Endometrium (tissue), 2 donors: ENCODE measurements at regions not wholly inside any gene's neighbourhood (a gene's known extent, or its start where the extent isn't known, plus 50 kb on each side); places are given as distances from the start of the nearest gene placed in this dataset.

ENCODE experiments used
- FAIRE-seq: peaks from 2 replicates; lab custom pipeline; 2012; peaks lifted over from hg19 to GRCh38; lab: Jason Lieb, UNC
- donor health status: control.
- donor health status: control.

GRCh38 chr17:51487947-51488346 lies 227.6 kb downstream of the UTP18 start:
- FAIRE-seq = no peak

GRCh38 chr17:51491416-51491815 lies 231.1 kb downstream of the UTP18 start:
- no peak for FAIRE-seq

- FAIRE-seq = no peak
Measured at GRCh38 chr17:51493206-51493605, 232.9 kb downstream of the UTP18 start.

GRCh38 chr17:51496378-51496777 lies 236.0 kb downstream of the UTP18 start:
- no peak for FAIRE-seq

- no peak for FAIRE-seq
Measured at GRCh38 chr17:51499897-51500296, 239.6 kb downstream of the UTP18 start.

- FAIRE-seq = no peak
Measured at GRCh38 chr17:51500454-51500853, 240.1 kb downstream of the UTP18 start.

- FAIRE-seq = no peak
Measured at GRCh38 chr17:51505450-51505849, 245.1 kb downstream of the UTP18 start.

- FAIRE-seq = no peak
Measured at GRCh38 chr17:51507444-51507843, 247.1 kb downstream of the UTP18 start.

GRCh38 chr17:51508048-51508447 lies 247.7 kb downstream of the UTP18 start:
- no peak for FAIRE-seq

- no peak for FAIRE-seq
Measured at GRCh38 chr17:51510940-51511339, 250.6 kb downstream of the UTP18 start.

- FAIRE-seq = no peak
Measured at GRCh38 chr17:51512220-51512907, 252.0 kb downstream of the UTP18 start.

GRCh38 chr17:51516924-51517323 lies 256.6 kb downstream of the UTP18 start:
- FAIRE-seq = no peak

GRCh38 chr17:51524524-51524923 lies 264.2 kb downstream of the UTP18 start:
- no peak for FAIRE-seq

- FAIRE-seq = no peak
Measured at GRCh38 chr17:51526507-51526906, 266.2 kb downstream of the UTP18 start.

- no peak for FAIRE-seq
Measured at GRCh38 chr17:51527225-51527982, 267.1 kb downstream of the UTP18 start.

GRCh38 chr17:51528111-51528510 lies 267.8 kb downstream of the UTP18 start:
- no peak for FAIRE-seq

- no peak for FAIRE-seq
Measured at GRCh38 chr17:51533219-51533618, 272.9 kb downstream of the UTP18 start.

GRCh38 chr17:51533821-51534220 lies 273.5 kb downstream of the UTP18 start:
- FAIRE-seq = no peak

- no peak for FAIRE-seq
Measured at GRCh38 chr17:51536627-51537026, 276.3 kb downstream of the UTP18 start.

- no peak for FAIRE-seq
Measured at GRCh38 chr17:51537996-51538550, 277.7 kb downstream of the UTP18 start.

GRCh38 chr17:51540151-51540550 lies 279.8 kb downstream of the UTP18 start:
- FAIRE-seq = no peak

GRCh38 chr17:51541215-51541614 lies 280.9 kb downstream of the UTP18 start:
- FAIRE-seq = no peak

- no peak for FAIRE-seq
Measured at GRCh38 chr17:51546114-51546513, 285.8 kb downstream of the UTP18 start.
